HUES6 (cell line): ENCODE measurements at regions not wholly inside any gene's neighbourhood (a gene's known extent, or its start where the extent isn't known, plus 50 kb on each side); places are given as distances from the start of the nearest gene placed in this dataset.

Experiments
- H3K27ac ChIP-seq: 2 replicates; pipeline ENCODE4 v1.7.0; 2013; ENCODE audit warnings: low read depth, mild to moderate bottlenecking, low read length, inconsistent platforms
- H3K27me3 ChIP-seq: 2 replicates; pipeline ENCODE4 v1.6.1; 2013; ENCODE audit warnings: low read length; ENCODE audit not compliant: control insufficient read depth, insufficient read depth
- H3K36me3 ChIP-seq: 2 replicates; pipeline ENCODE4 v1.6.1; 2013; ENCODE audit warnings: low read length; ENCODE audit not compliant: control insufficient read depth, insufficient read depth
- H3K4me1 ChIP-seq: 2 replicates; pipeline ENCODE4 v1.6.1; 2013; ENCODE audit warnings: low read length; ENCODE audit not compliant: control insufficient read depth, insufficient read depth
- H3K4me3 ChIP-seq: 2 replicates; pipeline ENCODE4 v1.5.1; 2013; ENCODE audit warnings: low read depth, low read length
- H3K9ac ChIP-seq: one replicate; pipeline ENCODE4 v1.6.1; 2013; ENCODE audit warnings: mild to moderate bottlenecking, low read length
- H3K9me3 ChIP-seq: 2 replicates; pipeline ENCODE4 v1.6.1; 2013; ENCODE audit warnings: low read depth, low read length; ENCODE audit not compliant: control insufficient read depth, insufficient read depth

DNA sequence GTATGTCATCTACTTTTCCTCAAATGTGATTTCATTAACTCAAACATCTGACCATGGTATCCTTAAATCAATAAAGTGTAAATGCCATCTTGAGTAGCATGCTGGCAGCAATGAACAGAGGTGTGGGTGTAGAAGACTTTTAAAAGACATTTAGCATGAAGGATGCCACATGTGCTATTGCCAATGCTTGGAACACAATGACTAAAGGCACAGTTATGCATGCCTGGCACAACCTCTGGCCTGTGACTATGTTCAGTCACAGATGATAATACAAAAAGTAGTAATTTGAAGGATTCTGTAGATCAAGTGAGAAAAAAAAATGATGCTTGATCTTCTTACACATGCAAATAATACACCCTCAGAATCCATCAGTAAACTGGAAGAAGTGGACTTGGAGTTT is 938.9 kb upstream of the ADGRL4 start:
- Histone ChIP-seq H3K9ac (no peak overlapping the region), H3K9me3 (no peaks in the 10 kb centered on the region), H3K4me3 (no peak overlapping the region), H3K27me3 (no peaks in the 10 kb centered on the region), H3K36me3 (no peaks in the 10 kb centered on the region), H3K27ac (no peak overlapping the region), H3K4me1 (no peaks in the 10 kb centered on the region)

DNA sequence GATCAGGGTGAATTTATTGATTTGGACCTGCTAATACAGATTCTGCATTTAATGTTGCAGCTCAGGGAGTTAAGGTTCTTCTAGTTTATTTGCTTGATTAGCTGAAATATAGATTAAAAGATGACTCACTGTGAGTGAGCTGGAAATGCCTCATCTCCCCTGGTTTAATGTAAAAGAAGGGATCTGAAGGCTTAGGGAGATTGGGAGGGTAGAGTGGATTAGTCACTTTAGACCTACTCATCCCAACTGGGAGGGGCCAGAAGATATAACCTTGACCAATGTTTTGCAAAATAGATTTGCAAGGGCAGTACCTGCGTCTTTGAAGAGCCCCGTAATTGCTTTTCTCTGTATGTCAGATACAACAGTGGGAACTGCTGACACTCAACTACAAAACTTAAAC is 922.8 kb upstream of the ADGRL4 start:
- H3K4me1 ChIP-seq, result no peaks in the 10 kb centered on the region
- no peak overlapping the region for H3K4me3 ChIP-seq
- H3K27me3 ChIP-seq, result no peaks in the 10 kb centered on the region
- no peaks in the 10 kb centered on the region for H3K36me3 ChIP-seq
- H3K27ac ChIP-seq, result no peak overlapping the region
- peaks cover 3% of the 10 kb centered on the region; the same call in 1 of the 2 replicates for H3K9me3 ChIP-seq
- no peak overlapping the region for H3K9ac ChIP-seq

DNA sequence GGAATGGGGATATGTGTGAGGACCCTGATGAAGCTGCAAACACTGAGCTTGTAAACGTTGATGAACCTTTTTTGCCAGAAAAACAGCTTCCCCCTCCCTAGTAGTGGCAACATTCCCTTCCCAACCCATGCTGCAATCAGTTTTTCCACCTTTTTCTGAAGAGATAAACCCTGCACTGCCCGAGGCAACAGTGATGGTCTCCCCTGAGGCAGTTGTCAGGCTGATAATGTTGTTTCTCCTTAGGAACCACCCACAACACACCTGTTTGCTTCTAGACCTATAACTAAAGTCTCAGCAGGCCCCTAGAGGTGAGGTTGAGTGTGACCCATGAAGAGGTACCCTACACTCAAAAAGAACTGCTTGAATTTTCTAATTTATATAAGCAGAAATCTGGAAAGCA is 922.4 kb upstream of the ADGRL4 start:
- Histone ChIP-seq H3K27me3 (no peaks in the 10 kb centered on the region), H3K9ac (no peak overlapping the region), H3K9me3 (peaks cover 8% of the 10 kb centered on the region), H3K36me3 (no peaks in the 10 kb centered on the region), H3K4me1 (no peaks in the 10 kb centered on the region), H3K4me3 (no peak overlapping the region), H3K27ac (no peak overlapping the region)

DNA sequence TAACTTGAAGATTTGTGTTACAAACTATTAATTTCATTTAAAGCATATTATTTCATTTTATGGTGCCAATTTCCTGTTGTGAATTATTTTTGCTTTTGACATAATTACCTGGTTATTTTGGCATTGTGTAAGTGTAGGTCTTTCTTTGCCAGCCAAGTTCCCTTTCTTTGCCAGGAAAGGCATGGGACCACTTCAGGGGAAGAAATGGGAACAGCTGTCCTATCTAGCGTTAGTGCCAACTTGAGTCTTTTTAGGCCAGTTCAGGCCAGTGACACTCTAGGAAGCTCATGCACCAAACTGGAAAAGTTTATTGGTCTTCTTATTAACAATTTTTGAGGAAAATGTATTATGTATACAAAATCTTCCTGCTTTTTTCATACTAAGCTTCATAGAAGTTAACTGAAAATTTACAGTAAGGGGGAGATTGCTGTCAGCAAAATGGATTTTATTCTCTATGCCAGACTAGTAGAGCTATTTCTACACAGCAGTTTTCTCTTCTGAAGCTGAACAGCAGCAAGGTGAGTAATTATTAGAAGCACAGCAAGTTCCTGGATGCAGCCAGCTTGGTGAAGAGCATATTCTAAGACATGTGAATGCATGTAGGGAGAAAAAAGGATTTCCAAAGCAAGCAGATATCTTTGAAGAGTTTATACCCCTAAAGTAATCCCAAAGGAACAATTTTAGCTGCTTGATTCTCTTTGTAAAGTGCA is 914.6 kb upstream of the ADGRL4 start:
- H3K36me3 ChIP-seq, result no peaks in the 10 kb centered on the region
- H3K9me3 ChIP-seq, result peaks cover 13% of the 10 kb centered on the region
- no peaks in the 10 kb centered on the region for H3K27me3 ChIP-seq
- no peaks in the 10 kb centered on the region for H3K4me1 ChIP-seq
- no peak overlapping the region for H3K9ac ChIP-seq
- H3K27ac ChIP-seq, result no peak overlapping the region
- H3K4me3 ChIP-seq, result no peak overlapping the region

DNA sequence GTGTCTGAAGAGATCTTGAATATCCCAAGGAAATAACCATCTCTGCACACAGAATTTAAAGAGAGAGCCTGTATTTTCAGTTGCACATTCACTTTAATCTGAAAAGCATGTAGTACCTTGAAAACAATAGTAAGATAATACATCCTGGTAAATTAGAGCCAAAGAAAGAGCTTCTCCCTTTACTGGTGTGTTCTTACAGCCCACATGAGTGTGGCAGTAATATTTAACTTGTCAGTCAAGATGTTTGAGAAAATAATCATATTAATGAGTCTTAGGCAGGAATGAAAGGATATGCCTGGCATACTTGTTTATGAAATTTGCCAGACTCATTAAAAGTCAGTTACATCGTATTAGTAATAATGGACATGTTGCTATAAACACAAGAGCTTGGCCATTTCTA is 908.4 kb upstream of the ADGRL4 start:
- Histone ChIP-seq H3K27me3 (no peaks in the 10 kb centered on the region), H3K4me3 (no peak overlapping the region), H3K9me3 (no peaks in the 10 kb centered on the region), H3K27ac (no peak overlapping the region), H3K4me1 (no peaks in the 10 kb centered on the region; the same call in 1 of the 2 replicates), H3K36me3 (no peaks in the 10 kb centered on the region), H3K9ac (no peak overlapping the region)

DNA sequence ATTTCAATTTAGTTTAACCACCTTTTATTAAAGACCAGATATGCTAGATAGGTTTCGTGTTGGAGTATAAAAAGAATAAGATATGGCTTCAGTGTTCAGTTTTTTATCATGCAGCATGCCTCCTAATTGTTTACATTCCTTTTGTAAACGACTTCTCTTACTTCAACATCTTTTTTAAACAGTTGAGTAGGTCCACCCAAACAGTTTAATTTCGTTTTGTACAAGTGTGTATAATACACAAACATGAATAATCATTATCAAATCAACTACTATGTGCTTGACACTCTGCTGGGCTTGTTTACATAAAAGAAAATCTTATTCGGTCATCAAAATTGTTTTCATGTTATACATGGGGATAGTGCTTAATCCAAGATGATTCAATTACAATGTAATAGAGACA is 906.3 kb upstream of the ADGRL4 start:
- Histone ChIP-seq H3K9ac (no peak overlapping the region), H3K4me1 (no peaks in the 10 kb centered on the region; the same call in 1 of the 2 replicates), H3K36me3 (no peaks in the 10 kb centered on the region), H3K27ac (no peak overlapping the region), H3K9me3 (no peaks in the 10 kb centered on the region), H3K27me3 (no peaks in the 10 kb centered on the region), H3K4me3 (no peak overlapping the region)

DNA sequence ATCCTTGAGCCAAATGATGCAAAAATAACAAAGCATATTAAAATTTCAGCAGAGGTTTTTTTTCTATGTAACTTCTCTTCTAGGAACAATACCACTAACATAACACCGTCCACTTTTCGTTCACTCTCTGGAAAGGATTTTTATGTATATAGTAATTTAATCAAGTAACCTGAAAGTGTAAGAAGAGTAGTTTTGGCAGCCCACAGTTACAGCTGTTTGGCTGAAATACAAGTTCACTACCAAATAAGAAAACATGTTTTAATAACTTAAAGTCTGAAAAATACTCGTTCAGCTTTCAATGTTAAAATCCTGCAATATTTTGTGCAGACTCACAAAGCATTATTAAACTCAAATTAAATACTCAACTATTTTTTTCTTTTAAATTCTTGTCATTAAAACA is 896.8 kb upstream of the ADGRL4 start:
- Histone ChIP-seq H3K9me3 (peaks cover 13% of the 10 kb centered on the region), H3K9ac (no peak overlapping the region), H3K27me3 (no peaks in the 10 kb centered on the region), H3K4me3 (no peak overlapping the region), H3K36me3 (no peaks in the 10 kb centered on the region), H3K4me1 (no peaks in the 10 kb centered on the region), H3K27ac (no peak overlapping the region)

DNA sequence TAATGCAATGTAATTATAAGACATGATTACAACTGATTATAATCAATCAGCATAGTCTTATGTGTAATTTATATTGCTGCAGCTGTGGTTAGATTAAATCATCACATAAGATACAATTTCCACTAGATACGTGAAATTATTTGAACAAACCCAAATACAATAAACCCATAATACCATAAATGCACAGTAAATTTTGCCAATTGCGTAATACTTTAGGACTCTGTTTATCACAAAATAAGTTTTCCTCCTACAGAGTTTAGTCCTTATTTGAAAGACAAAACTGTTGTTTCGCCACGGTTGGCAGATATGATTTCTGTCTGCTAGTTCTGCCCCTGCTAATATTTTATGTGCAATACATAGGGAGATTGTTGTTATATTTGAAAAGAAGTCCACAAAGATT is 895.9 kb upstream of the ADGRL4 start:
- Histone ChIP-seq H3K9ac (no peak overlapping the region), H3K4me1 (no peaks in the 10 kb centered on the region), H3K36me3 (no peaks in the 10 kb centered on the region), H3K27ac (no peak overlapping the region), H3K9me3 (peaks cover 13% of the 10 kb centered on the region), H3K4me3 (no peak overlapping the region), H3K27me3 (no peaks in the 10 kb centered on the region)

DNA sequence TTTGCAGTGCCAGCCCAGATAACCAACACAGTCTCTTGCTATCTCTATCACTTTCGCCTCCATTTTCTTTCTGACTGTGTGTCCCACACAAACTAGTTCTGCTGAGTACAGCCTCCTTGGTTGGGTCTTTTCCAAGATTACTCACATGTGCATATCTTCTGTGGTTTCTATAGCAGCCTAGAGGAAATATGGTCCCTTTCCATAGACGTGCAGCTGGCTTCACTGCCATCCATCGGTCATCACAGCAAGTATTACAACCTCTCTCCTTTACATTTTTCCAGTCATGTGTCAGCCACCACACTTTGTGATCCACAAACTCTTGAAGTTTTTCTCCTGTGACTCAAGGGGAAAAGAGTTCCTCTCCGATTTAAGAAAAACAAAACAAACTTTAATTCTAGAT is 893.4 kb upstream of the ADGRL4 start:
- H3K27me3 ChIP-seq, result no peaks in the 10 kb centered on the region
- H3K9me3 ChIP-seq, result peaks cover 12% of the 10 kb centered on the region; the same call in 1 of the 2 replicates
- no peaks in the 10 kb centered on the region for H3K36me3 ChIP-seq
- no peaks in the 10 kb centered on the region for H3K4me1 ChIP-seq
- no peak overlapping the region for H3K27ac ChIP-seq
- no peak overlapping the region for H3K9ac ChIP-seq
- no peak overlapping the region for H3K4me3 ChIP-seq

DNA sequence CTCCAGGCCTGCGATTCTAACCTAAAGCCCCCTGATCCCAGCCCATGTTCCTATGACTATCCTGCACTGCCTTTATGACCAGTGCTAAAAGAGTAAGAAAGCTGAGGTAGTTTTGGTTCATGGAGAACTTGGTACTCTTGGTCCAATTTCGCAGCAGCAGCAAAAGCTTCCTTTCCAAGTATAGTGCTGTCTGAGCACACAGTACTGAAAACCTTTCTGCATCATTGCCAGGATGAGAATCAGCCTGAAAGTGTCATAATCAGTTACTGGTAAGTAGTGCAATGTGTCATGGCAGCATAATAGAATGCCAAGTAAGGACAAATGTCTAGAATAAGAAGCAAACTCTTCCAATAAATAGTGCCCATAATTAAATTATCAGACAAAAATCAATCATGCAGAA is 889.6 kb upstream of the ADGRL4 start:
- no peaks in the 10 kb centered on the region for H3K36me3 ChIP-seq
- no peak overlapping the region for H3K4me3 ChIP-seq
- H3K9me3 ChIP-seq, result 0 out of 2 replicates have a peak, but pooled peaks cover 4% of the 10 kb centered on the region
- no peaks in the 10 kb centered on the region for H3K27me3 ChIP-seq
- H3K9ac ChIP-seq, result no peak overlapping the region
- no peaks in the 10 kb centered on the region for H3K4me1 ChIP-seq
- no peak overlapping the region for H3K27ac ChIP-seq

DNA sequence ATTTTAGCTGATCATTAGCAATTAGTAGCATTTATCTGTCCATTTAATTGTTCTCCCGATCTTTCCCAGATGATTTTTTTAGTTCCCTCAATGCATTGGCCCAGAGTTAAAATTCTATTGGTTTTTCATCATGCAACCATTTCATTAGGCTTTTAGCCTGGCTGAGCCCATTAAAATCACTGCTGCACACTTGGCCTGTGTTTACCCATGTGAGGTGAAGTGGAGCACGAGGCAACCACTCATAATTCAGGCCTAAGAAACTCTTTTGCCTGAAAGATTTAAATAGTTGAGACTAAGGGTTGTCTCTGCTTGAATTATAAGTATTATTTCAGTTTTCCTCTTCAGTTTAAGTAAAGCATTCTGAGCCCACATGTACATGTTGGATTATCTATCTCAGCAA is 889.0 kb upstream of the ADGRL4 start:
- no peaks in the 10 kb centered on the region for H3K36me3 ChIP-seq
- H3K4me1 ChIP-seq, result no peaks in the 10 kb centered on the region

More for the DNA sequence above, 889.0 kb upstream of the ADGRL4 start:
- Histone ChIP-seq H3K9me3 (0 out of 2 replicates have a peak, but pooled peaks cover 4% of the 10 kb centered on the region), H3K9ac (no peak overlapping the region), H3K4me3 (no peak overlapping the region), H3K27ac (no peak overlapping the region), H3K27me3 (no peaks in the 10 kb centered on the region)
